Hepatocyte (in vitro differentiated cells): ENCODE measurements at regions not wholly inside any gene's neighbourhood (a gene's known extent, or its start where the extent isn't known, plus 50 kb on each side); places are given as distances from the start of the nearest gene placed in this dataset.

Source experiments
- DNase-seq: peaks from one replicate; pipeline ENCODE4 v3.0.0-alpha.2; 2016; ENCODE audit warnings: low spot score
- H2AFZ ChIP-seq: fragments of 200-600 bp; sonication (generic); 2 replicates; pipeline ENCODE4 v1.6.0; 2016; ENCODE audit warnings: antibody characterized with exemption, mild to moderate bottlenecking
- H3K27ac ChIP-seq: fragments of 200-600 bp; sonication (generic); 2 replicates; pipeline ENCODE4 v1.5.1; 2016; ENCODE audit warnings: mild to moderate bottlenecking
- H3K27me3 ChIP-seq: fragments of 200-600 bp; sonication (generic); 2 replicates; pipeline ENCODE4 v1.6.1; 2016
- H3K36me3 ChIP-seq: fragments of 200-600 bp; sonication (generic); replicated peaks from 2 replicates; pipeline ENCODE4 v1.5.1; 2016; ENCODE audit warnings: low read depth; ENCODE audit not compliant: insufficient read depth
- H3K4me1 ChIP-seq: fragments of 200-600 bp; sonication (generic); 2 replicates; pipeline ENCODE4 v1.5.1; 2016; ENCODE audit warnings: mild to moderate bottlenecking, moderate library complexity; ENCODE audit not compliant: insufficient read depth
- H3K4me2 ChIP-seq: fragments of 200-600 bp; sonication (generic); 2 replicates; pipeline ENCODE4 v1.6.0; 2016
- H3K4me3 ChIP-seq: fragments of 200-600 bp; sonication (generic); 2 replicates; pipeline ENCODE4 v1.5.1; 2016; ENCODE audit warnings: mild to moderate bottlenecking
- H3K79me2 ChIP-seq: fragments of 200-600 bp; sonication (generic); 2 replicates; pipeline ENCODE4 v1.6.0; 2017; ENCODE audit warnings: mild to moderate bottlenecking
- H3K9me2 ChIP-seq: fragments of 200-600 bp; sonication (generic); replicated peaks from 2 replicates; pipeline ENCODE4 v1.6.0; 2017; ENCODE audit warnings: mild to moderate bottlenecking; ENCODE audit not compliant: insufficient read depth
- H3K9me3 ChIP-seq: fragments of 200-600 bp; sonication (generic); 2 replicates; pipeline ENCODE4 v1.5.1; 2016; ENCODE audit warnings: low read depth, mild to moderate bottlenecking
- H4K20me1 ChIP-seq: fragments of 200-600 bp; sonication (generic); 2 replicates; pipeline ENCODE4 v1.6.0; 2016; ENCODE audit warnings: mild to moderate bottlenecking; ENCODE audit not compliant: insufficient read depth, poor library complexity, severe bottlenecking
- CTCF ChIP-seq: fragments of 200-600 bp; sonication (generic); IDR thresholded peaks from 2 replicates; pipeline ENCODE4 v1.5.1; 2016; ENCODE audit warnings: antibody characterized with exemption, mild to moderate bottlenecking; ENCODE audit not compliant: poor library complexity
- EZH2 ChIP-seq: fragments of 200-600 bp; sonication (generic); IDR thresholded peaks from 2 replicates; pipeline ENCODE4 v1.6.1; 2016; ENCODE audit warnings: antibody characterized with exemption, mild to moderate bottlenecking, borderline replicate concordance
- EZH2phosphoT487 ChIP-seq: fragments of 200-600 bp; sonication (generic); IDR thresholded peaks from one replicate; pipeline ENCODE4 v1.6.1; 2018; ENCODE audit warnings: antibody characterized with exemption, mild to moderate bottlenecking, low read depth, moderate library complexity; ENCODE audit not compliant: unreplicated experiment, severe bottlenecking
- WGBS: methylation state at CpG from one replicate; pipeline ENCODE4 v1.1.6; 2016; ENCODE audit warnings: low lambda C conversion rate; ENCODE audit errors: missing lambda C conversion rate; 5-methylcytosine and 5-hydroxymethylcytosine counted together

- no peaks in the 10 kb centered on the region for H3K36me3 ChIP-seq
- H2AFZ ChIP-seq = no peak overlapping the region
- H3K4me1 ChIP-seq = peaks cover 10% of the 10 kb centered on the region
- H3K9me3 ChIP-seq = no peaks in the 10 kb centered on the region
- no peak for DNase-seq
- H3K9me2 ChIP-seq = no peaks in the 10 kb centered on the region
- H3K4me2 ChIP-seq = no peak overlapping the region
- no peaks in the 10 kb centered on the region for H4K20me1 ChIP-seq
- H3K27me3 ChIP-seq = no peaks in the 10 kb centered on the region
- peak overlapping the region; percentile 13 for H3K27ac ChIP-seq
- 87% methylated on average over 2 of the region's 2 CpGs for WGBS
- H3K4me3 ChIP-seq = no peak overlapping the region
- no peak for TF ChIP-seq EZH2
- no peaks in the 10 kb centered on the region for H3K79me2 ChIP-seq
Measured at GRCh38 chr7:106418526-106418925, 133.7 kb upstream of the NAMPT start.

- 75% methylated on average over 1 of the region's 1 CpG for WGBS
- Histone ChIP-seq H3K36me3 (no peaks in the 10 kb centered on the region), H3K27ac (peak overlapping the region; percentile 43), H3K4me1 (peaks cover 10% of the 10 kb centered on the region), H3K27me3 (no peaks in the 10 kb centered on the region), H3K9me3 (no peaks in the 10 kb centered on the region), H3K79me2 (no peaks in the 10 kb centered on the region), H3K4me3 (no peak overlapping the region), H4K20me1 (no peaks in the 10 kb centered on the region), H3K9me2 (no peaks in the 10 kb centered on the region), H3K4me2 (no peak overlapping the region), H2AFZ (no peak overlapping the region)
- TF ChIP-seq EZH2phosphoT487 (no peak), CTCF (no peak), EZH2 (no peak)
- DNase-seq = peak; percentile 17
Measured at GRCh38 chr7:106418094-106418493, 133.3 kb upstream of the NAMPT start.

GRCh38 chr7:106417273-106417902 lies 132.6 kb upstream of the NAMPT start:
- H3K27ac ChIP-seq = peak overlapping the region; percentile 43
- H3K27me3 ChIP-seq = no peaks in the 10 kb centered on the region
- H3K9me2 ChIP-seq = no peaks in the 10 kb centered on the region
- no peak overlapping the region for H2AFZ ChIP-seq
- no peaks in the 10 kb centered on the region for H4K20me1 ChIP-seq
- no peak for DNase-seq
- TF ChIP-seq EZH2 (no peak), CTCF (no peak), EZH2phosphoT487 (no peak)
- no peaks in the 10 kb centered on the region for H3K79me2 ChIP-seq
- H3K36me3 ChIP-seq = no peaks in the 10 kb centered on the region
- H3K4me3 ChIP-seq = no peak overlapping the region
- H3K4me1 ChIP-seq = peaks cover 10% of the 10 kb centered on the region
- no peak overlapping the region for H3K4me2 ChIP-seq
- 30% methylated on average over 6 of the region's 6 CpGs for WGBS
- no peaks in the 10 kb centered on the region for H3K9me3 ChIP-seq

- Histone ChIP-seq H3K27me3 (no peaks in the 10 kb centered on the region), H3K9me3 (no peaks in the 10 kb centered on the region), H2AFZ (no peak overlapping the region), H4K20me1 (no peaks in the 10 kb centered on the region), H3K4me1 (peaks cover 6% of the 10 kb centered on the region), H3K36me3 (no peaks in the 10 kb centered on the region), H3K27ac (no peak overlapping the region), H3K4me2 (no peak overlapping the region), H3K4me3 (no peak overlapping the region), H3K9me2 (no peaks in the 10 kb centered on the region), H3K79me2 (no peaks in the 10 kb centered on the region)
- no peak for DNase-seq
- TF ChIP-seq EZH2phosphoT487 (no peak), CTCF (no peak), EZH2 (no peak)
Measured at GRCh38 chr7:106416430-106416829, 131.6 kb upstream of the NAMPT start.
